WTC11 (cell line): ENCODE measurements at regions not wholly inside any gene's neighbourhood (a gene's known extent, or its start where the extent isn't known, plus 50 kb on each side); places are given as distances from the start of the nearest gene placed in this dataset.

ENCODE experiments used
- ATAC-seq: fragments of 200-7000 bp; cut with Tn5 transposase; 2 replicates; pipeline ENCODE4 v1.10.0; 2021; ENCODE audit warnings: mild to moderate bottlenecking, moderate library complexity
- CTCF ChIA-PET: fragments of 300-600 bp; sonication (Branson Sonifier 250); formaldehyde crosslinking; loops from one replicate; lab custom pipeline; 2021; ENCODE audit warnings: antibody characterized with exemption; lab: Charles Lee
- POLR2A ChIA-PET: fragments of 350-600 bp; sonication (Branson Sonifier 250); formaldehyde crosslinking; loops from one replicate; lab custom pipeline; 2021; ENCODE audit warnings: antibody characterized with exemption; lab: Charles Lee
- DNase-seq: peaks from one replicate; pipeline ENCODE4 v3.0.0; 2021; ENCODE audit warnings: low spot score
- H3K27ac Mint-ChIP-seq: 2 replicates; pipeline ENCODE4 v1.8.0; 2021; ENCODE audit warnings: mixed read lengths
- H3K27me3 Mint-ChIP-seq: 2 replicates; pipeline ENCODE4 v1.8.0; 2021; ENCODE audit warnings: low read depth, mild to moderate bottlenecking, moderate library complexity, mixed read lengths
- H3K36me3 Mint-ChIP-seq: 2 replicates; pipeline ENCODE4 v1.8.0; 2021; ENCODE audit warnings: mixed read lengths
- H3K4me1 Mint-ChIP-seq: 2 replicates; pipeline ENCODE4 v1.8.0; 2022; ENCODE audit warnings: mixed read lengths
- H3K4me3 Mint-ChIP-seq: 2 replicates; pipeline ENCODE4 v1.8.0; 2021; ENCODE audit warnings: mild to moderate bottlenecking, moderate library complexity, mixed read lengths
- H3K9me3 Mint-ChIP-seq: 2 replicates; pipeline ENCODE4 v1.8.0; 2021; ENCODE audit warnings: mixed read lengths
- CREM ChIP-seq: sonication (generic); formaldehyde crosslinking; IDR thresholded peaks from 2 replicates; pipeline ENCODE4 v1.8.1; 2022; ENCODE audit warnings: mild to moderate bottlenecking, missing genetic modification reagents, moderate library complexity
- CTCF ChIP-seq: fragments of 200-600 bp; IDR thresholded peaks from 2 replicates; pipeline ENCODE4 v1.8.0; 2022; ENCODE audit warnings: antibody characterized with exemption
- E2F4 ChIP-seq: sonication (generic); formaldehyde crosslinking; IDR thresholded peaks from 2 replicates; pipeline ENCODE4 v1.8.1; 2022; ENCODE audit warnings: low read depth, mild to moderate bottlenecking, moderate library complexity, missing genetic modification reagents, borderline replicate concordance
- ELF4 ChIP-seq: sonication (generic); formaldehyde crosslinking; IDR thresholded peaks from 2 replicates; pipeline ENCODE4 v1.8.1; 2022; ENCODE audit warnings: low read depth, mild to moderate bottlenecking, moderate library complexity, missing genetic modification reagents
- EMX1 ChIP-seq: fragments of 250-450 bp; sonication (Bioruptor Pico); IDR thresholded peaks from 2 replicates; pipeline ENCODE4 v1.8.0; 2021; ENCODE audit warnings: mild to moderate bottlenecking
- ETV6 ChIP-seq: sonication (generic); formaldehyde crosslinking; IDR thresholded peaks from 2 replicates; pipeline ENCODE4 v1.8.1; 2022; ENCODE audit warnings: mild to moderate bottlenecking, missing genetic modification reagents
- FOXK1 ChIP-seq: sonication (generic); formaldehyde crosslinking; IDR thresholded peaks from 2 replicates; pipeline ENCODE4 v1.8.0; 2022; ENCODE audit warnings: mild to moderate bottlenecking, moderate library complexity, missing genetic modification reagents
- GRHL2 ChIP-seq: fragments of 250-450 bp; sonication (Bioruptor Pico); IDR thresholded peaks from 2 replicates; pipeline ENCODE4 v1.8.0; 2022; ENCODE audit warnings: mild to moderate bottlenecking, moderate library complexity; ENCODE audit not compliant: insufficient replicate concordance, severe bottlenecking
- HMGA2 ChIP-seq: fragments of 250-450 bp; sonication (Bioruptor Pico); IDR thresholded peaks from 2 replicates; pipeline ENCODE4 v1.4.0; 2021; ENCODE audit warnings: mild to moderate bottlenecking, moderate library complexity
- IRF1 ChIP-seq: sonication (generic); formaldehyde crosslinking; IDR thresholded peaks from 2 replicates; pipeline ENCODE4 v1.8.0; 2023; ENCODE audit warnings: missing genetic modification reagents
- JAZF1 ChIP-seq: fragments of 250-450 bp; sonication (Bioruptor Pico); IDR thresholded peaks from 2 replicates; pipeline ENCODE4 v1.9.0; 2021; ENCODE audit warnings: moderate library complexity, mild to moderate bottlenecking, inconsistent platforms
- JUN ChIP-seq: sonication (generic); formaldehyde crosslinking; IDR thresholded peaks from 2 replicates; pipeline ENCODE4 v1.8.0; 2023; ENCODE audit warnings: mild to moderate bottlenecking, missing genetic modification reagents
- MYBL2 ChIP-seq: sonication (generic); formaldehyde crosslinking; IDR thresholded peaks from 2 replicates; pipeline ENCODE4 v1.8.1; 2023; ENCODE audit warnings: mild to moderate bottlenecking, moderate library complexity, missing genetic modification reagents
- NFE2L1 ChIP-seq: sonication (generic); formaldehyde crosslinking; IDR thresholded peaks from 2 replicates; pipeline ENCODE4 v1.8.1; 2023; ENCODE audit warnings: missing genetic modification reagents
- OVOL2 ChIP-seq: fragments of 250-450 bp; sonication (Bioruptor Pico); IDR thresholded peaks from 2 replicates; pipeline ENCODE4 v1.9.0; 2021; ENCODE audit warnings: mild to moderate bottlenecking, borderline replicate concordance
- PRDM15 ChIP-seq: sonication (generic); formaldehyde crosslinking; IDR thresholded peaks from 2 replicates; pipeline ENCODE4 v1.8.0; 2022; ENCODE audit warnings: missing genetic modification reagents
- RORB ChIP-seq: fragments of 250-450 bp; sonication (Bioruptor Pico); IDR thresholded peaks from 2 replicates; pipeline ENCODE4 v1.9.0; 2021; ENCODE audit warnings: mild to moderate bottlenecking
- SOX15 ChIP-seq: fragments of 250-450 bp; sonication (Bioruptor Pico); IDR thresholded peaks from 2 replicates; pipeline ENCODE4 v1.9.0; 2021; ENCODE audit warnings: mild to moderate bottlenecking
- SP1 ChIP-seq: sonication (generic); formaldehyde crosslinking; conservative IDR thresholded peaks from 2 replicates; pipeline ENCODE4 v1.8.1; 2022; ENCODE audit warnings: missing genetic modification reagents
- STAT6 ChIP-seq: sonication (generic); formaldehyde crosslinking; conservative IDR thresholded peaks from 2 replicates; pipeline ENCODE4 v1.8.1; 2023; ENCODE audit warnings: mild to moderate bottlenecking, low read depth, missing genetic modification reagents, moderate library complexity
- TEAD1 ChIP-seq: sonication (generic); formaldehyde crosslinking; IDR thresholded peaks from 2 replicates; pipeline ENCODE4 v1.8.0; 2022; ENCODE audit warnings: mild to moderate bottlenecking, missing genetic modification reagents
- TP53 ChIP-seq: sonication (generic); formaldehyde crosslinking; IDR thresholded peaks from 2 replicates; pipeline ENCODE4 v1.8.1; 2023; ENCODE audit warnings: mild to moderate bottlenecking, missing genetic modification reagents
- USF1 ChIP-seq: sonication (generic); formaldehyde crosslinking; IDR thresholded peaks from 2 replicates; pipeline ENCODE4 v1.8.0; 2022; ENCODE audit warnings: mild to moderate bottlenecking, missing genetic modification reagents
- ZNF121 ChIP-seq: sonication (generic); formaldehyde crosslinking; IDR thresholded peaks from 2 replicates; pipeline ENCODE4 v1.8.0; 2023; ENCODE audit warnings: missing genetic modification reagents
- ZNF232 ChIP-seq: sonication (generic); formaldehyde crosslinking; IDR thresholded peaks from 2 replicates; pipeline ENCODE4 v1.8.0; 2022; ENCODE audit warnings: mild to moderate bottlenecking, missing genetic modification reagents
- ZNF423 ChIP-seq: fragments of 250-450 bp; sonication (Bioruptor Pico); IDR thresholded peaks from 2 replicates; pipeline ENCODE4 v2.1.2; 2022; ENCODE audit warnings: mild to moderate bottlenecking, moderate library complexity
- ZNF425 ChIP-seq: fragments of 250-450 bp; sonication (Bioruptor Pico); conservative IDR thresholded peaks from 2 replicates; pipeline ENCODE4 v1.9.0; 2021; ENCODE audit warnings: mild to moderate bottlenecking

GRCh38 chr1:115401676-115402075 lies 63.6 kb upstream of the NGF start (continued):
- TF ChIP-seq ETV6 (CRISPR knock-in tag) (no peak), ZNF232 (CRISPR knock-in tag) (no peak), SOX15 (CRISPR knock-in tag) (no peak), TEAD1 (CRISPR knock-in tag) (no peak), PRDM15 (CRISPR knock-in tag) (no peak), IRF1 (CRISPR knock-in tag) (no peak), ZNF121 (CRISPR knock-in tag) (no peak), FOXK1 (CRISPR knock-in tag) (no peak), CTCF (no peak), SP1 (CRISPR knock-in tag) (no peak)

- POLR2A ChIA-PET, result no interaction called here
- Mint-ChIP-seq H3K4me3 (no peak overlapping the region), H3K27ac (no peak overlapping the region), H3K4me1 (peaks cover 16% of the 10 kb centered on the region), H3K27me3 (0 out of 2 replicates have a peak, but pooled peaks cover 3% of the 10 kb centered on the region), H3K9me3 (peaks cover 10% of the 10 kb centered on the region), H3K36me3 (peaks cover 4% of the 10 kb centered on the region)
- DNase-seq (no peak), ATAC-seq (no peak)
- CTCF ChIA-PET, result interaction anchor here (2.4 kb wide), 1 partner anchor 69 kb away, joined by 5 read pairs; no protein-coding TSS in a partner anchor
- TF ChIP-seq ZNF232 (CRISPR knock-in tag) (no peak), NFE2L1 (no peak), ELF4 (CRISPR knock-in tag) (no peak), E2F4 (no peak), OVOL2 (no peak), EMX1 (no peak), GRHL2 (no peak), HMGA2 (CRISPR knock-in tag) (no peak), MYBL2 (CRISPR knock-in tag) (no peak), USF1 (CRISPR knock-in tag) (no peak), TP53 (CRISPR knock-in tag) (no peak), JAZF1 (CRISPR knock-in tag) (no peak), CREM (CRISPR knock-in tag) (no peak), STAT6 (CRISPR knock-in tag) (no peak), ZNF423 (CRISPR knock-in tag) (no peak), JUN (CRISPR knock-in tag) (no peak), RORB (no peak), ZNF425 (CRISPR knock-in tag) (no peak)
Observed at GRCh38 chr1:115400891-115401290, 62.8 kb upstream of the NGF start.
